ENCODE measurements at regions not wholly inside any gene's neighbourhood (a gene's known extent, or its start where the extent isn't known, plus 50 kb on each side); places are given as distances from the start of the nearest gene placed in this dataset.
A peak's percentile ranks its signal among the peaks of the same experiment; 100 is the strongest.

DNA sequence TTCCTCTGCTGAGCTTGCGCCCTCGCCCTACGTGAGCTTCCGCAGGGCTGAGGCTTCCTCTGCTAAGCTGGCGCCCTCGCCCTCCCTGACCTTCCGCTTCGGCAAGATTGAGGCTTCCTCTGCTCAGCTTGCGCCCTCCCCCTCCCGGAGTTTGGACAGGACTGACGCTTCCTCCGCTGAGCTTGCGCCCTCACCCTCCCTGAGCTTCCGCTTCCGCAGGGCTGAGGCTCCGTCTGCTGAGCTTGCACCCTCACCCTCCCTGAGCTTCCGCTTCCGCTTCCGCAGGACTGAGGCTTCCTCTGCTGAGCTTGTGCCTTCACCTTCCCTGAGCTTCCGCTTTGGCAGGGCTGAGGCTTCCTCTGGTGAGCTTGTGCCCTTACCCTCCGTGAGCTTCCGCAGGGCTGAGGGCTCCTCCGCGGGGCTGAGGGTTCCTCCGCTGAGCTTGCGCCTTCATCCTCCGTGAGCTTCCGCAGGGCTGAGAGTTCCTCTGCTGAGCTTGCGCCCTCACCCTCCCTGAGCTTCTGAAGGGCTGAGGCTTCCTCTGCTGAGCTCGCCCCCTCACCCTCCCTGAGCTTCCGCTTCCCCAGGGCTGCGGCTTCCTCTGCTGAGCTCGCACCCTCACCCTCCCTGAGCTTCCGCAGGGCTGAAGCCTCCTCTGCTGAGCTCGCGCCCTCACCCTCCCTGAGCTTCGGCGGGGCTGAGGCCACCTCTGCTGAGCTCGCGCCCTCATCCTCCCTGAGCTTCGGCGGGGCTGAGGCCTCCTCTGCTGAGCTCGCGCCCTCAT lies 753.6 kb upstream of the TPTE start (continued):
- TF ChIP-seq, protein P1, sequence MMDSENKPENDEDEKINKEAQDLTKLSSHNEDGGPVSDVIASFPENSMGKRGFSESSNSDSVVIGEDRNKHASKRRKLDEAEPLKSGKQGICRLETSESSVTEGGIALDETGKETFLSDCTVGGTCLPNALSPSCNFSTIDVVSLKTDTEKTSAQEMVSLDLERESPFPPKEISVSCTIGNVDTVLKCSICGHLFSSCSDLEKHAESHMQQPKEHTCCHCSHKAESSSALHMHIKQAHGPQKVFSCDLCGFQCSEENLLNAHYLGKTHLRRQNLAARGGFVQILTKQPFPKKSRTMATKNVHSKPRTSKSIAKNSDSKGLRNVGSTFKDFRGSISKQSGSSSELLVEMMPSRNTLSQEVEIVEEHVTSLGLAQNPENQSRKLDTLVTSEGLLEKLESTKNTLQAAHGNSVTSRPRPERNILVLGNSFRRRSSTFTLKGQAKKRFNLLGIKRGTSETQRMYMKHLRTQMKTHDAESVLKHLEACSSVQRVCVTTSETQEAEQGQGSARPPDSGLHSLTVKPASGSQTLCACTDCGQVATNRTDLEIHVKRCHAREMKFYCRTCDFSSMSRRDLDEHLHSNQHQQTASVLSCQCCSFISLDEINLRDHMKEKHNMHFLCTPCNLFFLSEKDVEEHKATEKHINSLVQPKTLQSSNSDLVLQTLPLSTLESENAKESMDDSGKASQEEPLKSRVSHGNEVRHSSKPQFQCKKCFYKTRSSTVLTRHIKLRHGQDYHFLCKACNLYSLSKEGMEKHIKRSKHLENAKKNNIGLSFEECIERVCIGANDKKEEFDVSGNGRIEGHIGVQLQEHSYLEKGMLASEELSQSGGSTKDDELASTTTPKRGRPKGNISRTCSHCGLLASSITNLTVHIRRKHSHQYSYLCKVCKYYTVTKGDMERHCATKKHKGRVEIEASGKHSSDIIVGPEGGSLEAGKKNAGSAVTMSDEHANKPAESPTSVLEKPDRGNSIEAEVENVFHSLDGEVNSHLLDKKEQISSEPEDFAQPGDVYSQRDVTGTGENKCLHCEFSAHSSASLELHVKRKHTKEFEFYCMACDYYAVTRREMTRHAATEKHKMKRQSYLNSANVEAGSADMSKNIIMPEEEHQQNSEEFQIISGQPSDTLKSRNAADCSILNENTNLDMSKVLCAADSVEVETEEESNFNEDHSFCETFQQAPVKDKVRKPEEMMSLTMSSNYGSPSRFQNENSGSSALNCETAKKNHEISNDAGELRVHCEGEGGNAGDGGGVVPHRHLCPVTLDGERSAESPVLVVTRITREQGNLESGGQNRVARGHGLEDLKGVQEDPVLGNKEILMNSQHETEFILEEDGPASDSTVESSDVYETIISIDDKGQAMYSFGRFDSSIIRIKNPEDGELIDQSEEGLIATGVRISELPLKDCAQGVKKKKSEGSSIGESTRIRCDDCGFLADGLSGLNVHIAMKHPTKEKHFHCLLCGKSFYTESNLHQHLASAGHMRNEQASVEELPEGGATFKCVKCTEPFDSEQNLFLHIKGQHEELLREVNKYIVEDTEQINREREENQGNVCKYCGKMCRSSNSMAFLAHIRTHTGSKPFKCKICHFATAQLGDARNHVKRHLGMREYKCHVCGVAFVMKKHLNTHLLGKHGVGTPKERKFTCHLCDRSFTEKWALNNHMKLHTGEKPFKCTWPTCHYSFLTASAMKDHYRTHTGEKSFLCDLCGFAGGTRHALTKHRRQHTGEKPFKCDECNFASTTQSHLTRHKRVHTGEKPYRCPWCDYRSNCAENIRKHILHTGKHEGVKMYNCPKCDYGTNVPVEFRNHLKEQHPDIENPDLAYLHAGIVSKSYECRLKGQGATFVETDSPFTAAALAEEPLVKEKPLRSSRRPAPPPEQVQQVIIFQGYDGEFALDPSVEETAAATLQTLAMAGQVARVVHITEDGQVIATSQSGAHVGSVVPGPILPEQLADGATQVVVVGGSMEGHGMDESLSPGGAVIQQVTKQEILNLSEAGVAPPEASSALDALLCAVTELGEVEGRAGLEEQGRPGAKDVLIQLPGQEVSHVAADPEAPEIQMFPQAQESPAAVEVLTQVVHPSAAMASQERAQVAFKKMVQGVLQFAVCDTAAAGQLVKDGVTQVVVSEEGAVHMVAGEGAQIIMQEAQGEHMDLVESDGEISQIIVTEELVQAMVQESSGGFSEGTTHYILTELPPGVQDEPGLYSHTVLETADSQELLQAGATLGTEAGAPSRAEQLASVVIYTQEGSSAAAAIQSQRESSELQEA (IDR thresholded peaks at IDR 0.05; ENCODE audit: low read depth): no peak
- no peak for TF ChIP-seq ZNF668 (CRISPR knock-in tag; IDR thresholded peaks at IDR 0.05)
- no peak for TF ChIP-seq TCF7L2 (IDR thresholded peaks at IDR 0.05; ENCODE audit: low read depth, low read length)
- peak; percentile 44; the same call in 1 of the 2 replicates for TF ChIP-seq CXXC5 (CRISPR knock-in tag; IDR thresholded peaks at IDR 0.05)
- no peak for TF ChIP-seq RBM39 (optimal IDR thresholded peaks at IDR 0.05; ENCODE audit: low read depth, low read length)
- TF ChIP-seq, protein P2, sequence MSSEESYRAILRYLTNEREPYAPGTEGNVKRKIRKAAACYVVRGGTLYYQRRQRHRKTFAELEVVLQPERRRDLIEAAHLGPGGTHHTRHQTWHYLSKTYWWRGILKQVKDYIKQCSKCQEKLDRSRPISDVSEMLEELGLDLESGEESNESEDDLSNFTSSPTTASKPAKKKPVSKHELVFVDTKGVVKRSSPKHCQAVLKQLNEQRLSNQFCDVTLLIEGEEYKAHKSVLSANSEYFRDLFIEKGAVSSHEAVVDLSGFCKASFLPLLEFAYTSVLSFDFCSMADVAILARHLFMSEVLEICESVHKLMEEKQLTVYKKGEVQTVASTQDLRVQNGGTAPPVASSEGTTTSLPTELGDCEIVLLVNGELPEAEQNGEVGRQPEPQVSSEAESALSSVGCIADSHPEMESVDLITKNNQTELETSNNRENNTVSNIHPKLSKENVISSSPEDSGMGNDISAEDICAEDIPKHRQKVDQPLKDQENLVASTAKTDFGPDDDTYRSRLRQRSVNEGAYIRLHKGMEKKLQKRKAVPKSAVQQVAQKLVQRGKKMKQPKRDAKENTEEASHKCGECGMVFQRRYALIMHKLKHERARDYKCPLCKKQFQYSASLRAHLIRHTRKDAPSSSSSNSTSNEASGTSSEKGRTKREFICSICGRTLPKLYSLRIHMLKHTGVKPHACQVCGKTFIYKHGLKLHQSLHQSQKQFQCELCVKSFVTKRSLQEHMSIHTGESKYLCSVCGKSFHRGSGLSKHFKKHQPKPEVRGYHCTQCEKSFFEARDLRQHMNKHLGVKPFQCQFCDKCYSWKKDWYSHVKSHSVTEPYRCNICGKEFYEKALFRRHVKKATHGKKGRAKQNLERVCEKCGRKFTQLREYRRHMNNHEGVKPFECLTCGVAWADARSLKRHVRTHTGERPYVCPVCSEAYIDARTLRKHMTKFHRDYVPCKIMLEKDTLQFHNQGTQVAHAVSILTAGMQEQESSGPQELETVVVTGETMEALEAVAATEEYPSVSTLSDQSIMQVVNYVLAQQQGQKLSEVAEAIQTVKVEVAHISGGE (CRISPR knock-in tag; IDR thresholded peaks at IDR 0.05): peak in 1 of 3 experiments; percentile 72; a peak in 2 of 6 replicates
- TF ChIP-seq PHF20 (IDR thresholded peaks at IDR 0.05; ENCODE audit: partially characterized antibody): peak; percentile 20
